ENCODE measurements at regions not wholly inside any gene's neighbourhood (a gene's known extent, or its start where the extent isn't known, plus 50 kb on each side); places are given as distances from the start of the nearest gene placed in this dataset.

GRCh38 chr4:74875451-74875850 lies 57.5 kb upstream of the PARM1 start:
- TF ChIP-seq, protein P1, sequence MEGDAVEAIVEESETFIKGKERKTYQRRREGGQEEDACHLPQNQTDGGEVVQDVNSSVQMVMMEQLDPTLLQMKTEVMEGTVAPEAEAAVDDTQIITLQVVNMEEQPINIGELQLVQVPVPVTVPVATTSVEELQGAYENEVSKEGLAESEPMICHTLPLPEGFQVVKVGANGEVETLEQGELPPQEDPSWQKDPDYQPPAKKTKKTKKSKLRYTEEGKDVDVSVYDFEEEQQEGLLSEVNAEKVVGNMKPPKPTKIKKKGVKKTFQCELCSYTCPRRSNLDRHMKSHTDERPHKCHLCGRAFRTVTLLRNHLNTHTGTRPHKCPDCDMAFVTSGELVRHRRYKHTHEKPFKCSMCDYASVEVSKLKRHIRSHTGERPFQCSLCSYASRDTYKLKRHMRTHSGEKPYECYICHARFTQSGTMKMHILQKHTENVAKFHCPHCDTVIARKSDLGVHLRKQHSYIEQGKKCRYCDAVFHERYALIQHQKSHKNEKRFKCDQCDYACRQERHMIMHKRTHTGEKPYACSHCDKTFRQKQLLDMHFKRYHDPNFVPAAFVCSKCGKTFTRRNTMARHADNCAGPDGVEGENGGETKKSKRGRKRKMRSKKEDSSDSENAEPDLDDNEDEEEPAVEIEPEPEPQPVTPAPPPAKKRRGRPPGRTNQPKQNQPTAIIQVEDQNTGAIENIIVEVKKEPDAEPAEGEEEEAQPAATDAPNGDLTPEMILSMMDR (IDR thresholded peaks at IDR 0.05; ENCODE audit: poor library complexity) = no peak
- no peak for TF ChIP-seq EZH2phosphoT487 (IDR thresholded peaks at IDR 0.05; ENCODE audit: low read depth, severe bottlenecking, unreplicated experiment)
